ENCODE measurements at regions not wholly inside any gene's neighbourhood (a gene's known extent, or its start where the extent isn't known, plus 50 kb on each side); places are given as distances from the start of the nearest gene placed in this dataset.

- DNase-seq = no peak
Observed at GRCh38 chr9:126127591-126127990, 199.0 kb upstream of the MVB12B start.

GRCh38 chr9:126128494-126129142, 198.0 kb upstream of the MVB12B start:
- DNase-seq = no peak

- no peak for DNase-seq
Observed at GRCh38 chr9:126131066-126132010, 195.3 kb upstream of the MVB12B start.

- DNase-seq = no peak
Observed at GRCh38 chr9:126132746-126133145, 193.9 kb upstream of the MVB12B start.

- DNase-seq = no peak
Observed at GRCh38 chr9:126144196-126144595, 182.4 kb upstream of the MVB12B start.

GRCh38 chr9:126144603-126145456, 181.8 kb upstream of the MVB12B start:
- no peak for DNase-seq

GRCh38 chr9:126145887-126146253, 180.8 kb upstream of the MVB12B start:
- DNase-seq = no peak

GRCh38 chr9:126146254-126147145, 180.1 kb upstream of the MVB12B start:
- peak; percentile 13 to 31 for DNase-seq

GRCh38 chr9:126147186-126147935, 179.3 kb upstream of the MVB12B start:
- DNase-seq = no peak

- DNase-seq = no peak
Observed at GRCh38 chr9:126147936-126148870, 178.4 kb upstream of the MVB12B start.

GRCh38 chr9:126148994-126149393, 177.6 kb upstream of the MVB12B start:
- DNase-seq = no peak

- DNase-seq = no peak
Observed at GRCh38 chr9:126149661-126150060, 177.0 kb upstream of the MVB12B start.

- no peak for DNase-seq
Observed at GRCh38 chr9:126150411-126151030, 176.1 kb upstream of the MVB12B start.

- DNase-seq = no peak
Observed at GRCh38 chr9:126151031-126151685, 175.5 kb upstream of the MVB12B start.

GRCh38 chr9:126151686-126152134, 174.9 kb upstream of the MVB12B start:
- DNase-seq = no peak

GRCh38 chr9:126152622-126153362, 173.8 kb upstream of the MVB12B start:
- no peak for DNase-seq

GRCh38 chr9:126153382-126153781, 173.2 kb upstream of the MVB12B start:
- DNase-seq = no peak

GRCh38 chr9:126154182-126154827, 172.3 kb upstream of the MVB12B start:
- no peak for DNase-seq

All from activated CD4-positive, alpha-beta T cell treated with anti-CD3 and anti-CD28 coated beads, Interleukin-2, amount 50 U/mL, for 48 hours (primary cell).